GM12878 (cell line): ENCODE measurements at regions not wholly inside any gene's neighbourhood (a gene's known extent, or its start where the extent isn't known, plus 50 kb on each side); places are given as distances from the start of the nearest gene placed in this dataset.
"Not testable (repeated sequence)": the region's sequence is repeated elsewhere in the genome, so short reads cannot be mapped to it uniquely, and the experiment has no call there.

Source experiments
- ATAC-seq: fragments of 200-7000 bp; cut with Tn5 transposase; 3 replicates; pipeline ENCODE4 v1.9.1; 2020; ENCODE audit warnings: mild to moderate bottlenecking, moderate library complexity
- BruUV-seq: library from RNA; stranded (reverse); fragments of 400-500 nt; replicated peaks from 2 replicates; lab custom pipeline; 2021; lab: Mats Ljungman, UMichigan
- CTCF ChIA-PET: fragments of 300-600 bp; sonication (Branson Sonifier 250); formaldehyde crosslinking; extraction: SDS; loops from one replicate; lab custom pipeline; 2021; ENCODE audit warnings: inconsistent platforms; lab: Yijun Ruan, JAX
- POLR2A ChIA-PET: fragments of 350-600 bp; formaldehyde crosslinking; extraction: SDS; loops from one replicate; lab custom pipeline; 2021; ENCODE audit warnings: inconsistent platforms; lab: Charles Lee
- RAD21 ChIA-PET: fragments of 300-600 bp; sonication (Branson Sonifier 250); formaldehyde crosslinking; loops from one replicate; lab custom pipeline; 2023; ENCODE audit warnings: antibody characterized with exemption; ENCODE audit not compliant: unreplicated experiment; lab: Charles Lee
- SMC1A ChIA-PET: fragments of 300-600 bp; sonication (Branson Sonifier 250); formaldehyde crosslinking; loops from one replicate; lab custom pipeline; 2023; ENCODE audit not compliant: unreplicated experiment, uncharacterized antibody; lab: Charles Lee
- DNase-seq: peaks from one replicate; pipeline ENCODE4 v3.0.0-alpha.2; 2011; ENCODE audit warnings: low read depth, low spot score
- FAIRE-seq: peaks from 3 replicates; lab custom pipeline; 2011; peaks lifted over from hg19 to GRCh38; lab: Jason Lieb, UNC
- H2AFZ ChIP-seq: 2 replicates; pipeline ENCODE4 v1.6.0; 2011; ENCODE audit warnings: low read depth, low read length, control low read depth; ENCODE audit not compliant: control insufficient read depth
- H3K27ac ChIP-seq: 2 replicates; pipeline ENCODE4 v1.5.1; 2011; ENCODE audit warnings: control low read depth; ENCODE audit not compliant: control insufficient read depth, insufficient read depth
- H3K27me3 ChIP-seq, 2 experiments: replicated peaks in 1 of 2; 2 replicates each; pipeline versions ENCODE4 v1.6.0 to v1.6.1; 2011; ENCODE audit warnings: low read length in 1 of 2; ENCODE audit not compliant: control insufficient read depth in 2 of 2, insufficient read depth in 2 of 2
- H3K36me3 ChIP-seq, 2 experiments: 2 replicates each; pipeline ENCODE4 v1.5.1; 2011; ENCODE audit warnings: low read length in 1 of 2; ENCODE audit not compliant: control insufficient read depth in 2 of 2, insufficient read depth in 2 of 2
- H3K4me1 ChIP-seq: 2 replicates; pipeline ENCODE4 v1.6.1; 2011; ENCODE audit warnings: mild to moderate bottlenecking, low read length, moderate library complexity, mixed read lengths; ENCODE audit not compliant: control insufficient read depth, insufficient read depth
- H3K4me2 ChIP-seq: 2 replicates; pipeline ENCODE4 v1.6.0; 2011; ENCODE audit warnings: control low read depth; ENCODE audit not compliant: control insufficient read depth, insufficient read depth
- H3K4me3 ChIP-seq: fragments of 200-600 bp; sonication (generic); 2 replicates; pipeline ENCODE4 v1.5.1; 2016
- H3K79me2 ChIP-seq: 2 replicates; pipeline ENCODE4 v1.6.0; 2011; ENCODE audit warnings: low read length; ENCODE audit not compliant: control insufficient read depth, insufficient read depth
- H3K9ac ChIP-seq: 2 replicates; pipeline ENCODE4 v1.8.0; 2011; ENCODE audit warnings: low read length, control low read depth, mixed read lengths; ENCODE audit not compliant: control insufficient read depth, insufficient read depth
- H3K9me3 ChIP-seq: replicated peaks from 3 replicates; pipeline ENCODE4 v1.5.1; 2011; ENCODE audit warnings: mild to moderate bottlenecking, low read length; ENCODE audit not compliant: control insufficient read depth, insufficient read depth
- H4K20me1 ChIP-seq: 2 replicates; pipeline ENCODE4 v1.6.0; 2011; ENCODE audit not compliant: control insufficient read depth, insufficient read depth
- BRCA1 ChIP-seq: IDR thresholded peaks from 2 replicates; pipeline ENCODE4 v1.6.1; 2011; ENCODE audit warnings: low read depth, low read length, improper control_type of control experiment
- KLF5 ChIP-seq: fragments of 450-650 bp; IDR thresholded peaks from 2 replicates; pipeline ENCODE4 v1.6.1; 2014; ENCODE audit warnings: mild to moderate bottlenecking; ENCODE audit not compliant: partially characterized antibody
- RCOR1 ChIP-seq: conservative IDR thresholded peaks from 2 replicates; pipeline ENCODE4 v1.6.1; 2012; ENCODE audit warnings: low read depth, low read length, improper control_type of control experiment
- SIX5 ChIP-seq: IDR thresholded peaks from 2 replicates; pipeline ENCODE4 v1.6.1; 2011; ENCODE audit warnings: mild to moderate bottlenecking, low read depth, low read length, moderate library complexity; ENCODE audit not compliant: severe bottlenecking
- TARDBP ChIP-seq: IDR thresholded peaks from 2 replicates; pipeline ENCODE4 v1.6.1; 2016; ENCODE audit warnings: borderline replicate concordance
- ZNF24 ChIP-seq: fragments of 450-650 bp; IDR thresholded peaks from 2 replicates; pipeline ENCODE4 v1.6.1; 2017; ENCODE audit warnings: antibody characterized with exemption, mild to moderate bottlenecking
- ZZZ3 ChIP-seq: IDR thresholded peaks from 2 replicates; pipeline ENCODE4 v1.6.1; 2011; ENCODE audit warnings: low read depth; ENCODE audit not compliant: control insufficient read depth, insufficient read length
- WGBS: methylation state at CpG from one replicate; pipeline ENCODE4 v1.1.6; 2016; ENCODE audit warnings: low lambda C conversion rate; ENCODE audit not compliant: insufficient replicate concordance, insufficient coverage; ENCODE audit errors: missing lambda C conversion rate; 5-methylcytosine and 5-hydroxymethylcytosine counted together
- in situ Hi-C: fragments of 300-500 bp; cut with MboI; formaldehyde crosslinking; loops from 9 replicates; pipeline ENCODE4 v1.14.3; 2018; ENCODE audit warnings: mixed read lengths
- intact Hi-C: fragments of 100-400 bp; cut with micrococcal nuclease; formaldehyde crosslinking; loops from one replicate; pipeline ENCODE4 v1.14.2; 2022; ENCODE audit not compliant: unreplicated experiment
- TF ChIP-seq, protein P1 (sequence below): IDR thresholded peaks from 2 replicates; pipeline ENCODE4 v1.6.1; 2011; ENCODE audit warnings: low read depth, low read length, improper control_type of control experiment, borderline replicate concordance
- TF ChIP-seq, protein P2 (sequence below): fragments of 450-650 bp; IDR thresholded peaks from 2 replicates; pipeline ENCODE4 v1.6.1; 2017; ENCODE audit warnings: borderline replicate concordance
- TF ChIP-seq, protein P3 (sequence below): fragments of 450-650 bp; IDR thresholded peaks from 2 replicates; pipeline ENCODE4 v1.6.1; 2017; ENCODE audit warnings: mild to moderate bottlenecking, low read depth, inconsistent platforms; ENCODE audit not compliant: poor library complexity, severe bottlenecking
- TF ChIP-seq, protein P4 (sequence below): fragments of 150-350 bp; IDR thresholded peaks from 2 replicates; pipeline ENCODE4 v1.6.1; 2014; ENCODE audit warnings: mild to moderate bottlenecking, low read depth, low read length

DNA sequence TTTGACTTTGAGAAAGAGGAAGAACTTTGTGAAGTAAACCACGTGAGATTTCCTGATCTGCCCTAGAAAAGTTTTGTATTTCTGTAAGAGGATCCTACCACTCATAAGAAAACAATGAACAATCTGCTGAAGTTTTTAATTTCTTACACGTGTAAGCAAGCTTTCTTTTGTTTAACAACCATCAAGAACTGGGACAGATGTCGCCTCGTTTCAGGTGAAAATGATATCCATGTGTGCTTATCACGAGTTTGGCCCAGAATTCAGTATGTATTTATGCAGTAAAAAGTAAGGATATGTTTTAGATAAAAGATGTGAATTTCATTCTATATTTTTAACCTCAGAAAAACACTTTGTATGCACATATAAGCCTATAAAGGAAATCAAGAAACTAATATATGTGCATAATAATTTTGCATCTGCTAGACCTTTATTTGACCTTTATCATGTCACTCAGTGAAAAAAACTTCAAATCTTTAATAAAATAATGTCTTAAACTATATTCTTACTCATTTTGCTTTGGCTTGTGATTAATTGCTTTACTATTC is 56.9 kb upstream of the DHRS4 start:
- H3K9me3 ChIP-seq, result no peaks in the 10 kb centered on the region
- no peak overlapping the region for H3K4me3 ChIP-seq
- no peak overlapping the region for H3K4me2 ChIP-seq
- no peaks in the 10 kb centered on the region for H3K4me1 ChIP-seq
- BruUV-seq, result no TSS peak
- no peak for DNase-seq
- intact Hi-C loops (no loop called here), in situ Hi-C loops (no loop called here)
- H3K27ac ChIP-seq, result no peak overlapping the region
- ChIA-PET SMC1A (interaction anchor here (1.1 kb wide), 1 partner anchor 14 kb away, joined by 3 read pairs; no protein-coding TSS in a partner anchor), CTCF (interaction anchor here (2.1 kb wide), 1 partner anchor 14 kb away, joined by 8 read pairs; no protein-coding TSS in a partner anchor), RAD21 (no interaction called here), POLR2A (no interaction called here)
- no peak overlapping the region for H2AFZ ChIP-seq
- H3K9ac ChIP-seq, result no peak overlapping the region
- no peak for FAIRE-seq
- no peaks in the 10 kb centered on the region for H3K36me3 ChIP-seq
- no peaks in the 10 kb centered on the region; a peak in 1 of 4 replicates for H3K27me3 ChIP-seq
- no peak for ATAC-seq
- H3K79me2 ChIP-seq, result no peaks in the 10 kb centered on the region
- H4K20me1 ChIP-seq, result no peaks in the 10 kb centered on the region
- WGBS, result 7% methylated on average over 5 of the region's 5 CpGs
- TF ChIP-seq, protein P1, sequence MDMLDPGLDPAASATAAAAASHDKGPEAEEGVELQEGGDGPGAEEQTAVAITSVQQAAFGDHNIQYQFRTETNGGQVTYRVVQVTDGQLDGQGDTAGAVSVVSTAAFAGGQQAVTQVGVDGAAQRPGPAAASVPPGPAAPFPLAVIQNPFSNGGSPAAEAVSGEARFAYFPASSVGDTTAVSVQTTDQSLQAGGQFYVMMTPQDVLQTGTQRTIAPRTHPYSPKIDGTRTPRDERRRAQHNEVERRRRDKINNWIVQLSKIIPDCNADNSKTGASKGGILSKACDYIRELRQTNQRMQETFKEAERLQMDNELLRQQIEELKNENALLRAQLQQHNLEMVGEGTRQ, result no peak
- TF ChIP-seq TARDBP, result no peak
- no peak for TF ChIP-seq RCOR1
- TF ChIP-seq KLF5, result no peak
- TF ChIP-seq, protein P2, sequence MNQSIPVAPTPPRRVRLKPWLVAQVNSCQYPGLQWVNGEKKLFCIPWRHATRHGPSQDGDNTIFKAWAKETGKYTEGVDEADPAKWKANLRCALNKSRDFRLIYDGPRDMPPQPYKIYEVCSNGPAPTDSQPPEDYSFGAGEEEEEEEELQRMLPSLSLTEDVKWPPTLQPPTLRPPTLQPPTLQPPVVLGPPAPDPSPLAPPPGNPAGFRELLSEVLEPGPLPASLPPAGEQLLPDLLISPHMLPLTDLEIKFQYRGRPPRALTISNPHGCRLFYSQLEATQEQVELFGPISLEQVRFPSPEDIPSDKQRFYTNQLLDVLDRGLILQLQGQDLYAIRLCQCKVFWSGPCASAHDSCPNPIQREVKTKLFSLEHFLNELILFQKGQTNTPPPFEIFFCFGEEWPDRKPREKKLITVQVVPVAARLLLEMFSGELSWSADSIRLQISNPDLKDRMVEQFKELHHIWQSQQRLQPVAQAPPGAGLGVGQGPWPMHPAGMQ, result no peak
- TF ChIP-seq, protein P3, sequence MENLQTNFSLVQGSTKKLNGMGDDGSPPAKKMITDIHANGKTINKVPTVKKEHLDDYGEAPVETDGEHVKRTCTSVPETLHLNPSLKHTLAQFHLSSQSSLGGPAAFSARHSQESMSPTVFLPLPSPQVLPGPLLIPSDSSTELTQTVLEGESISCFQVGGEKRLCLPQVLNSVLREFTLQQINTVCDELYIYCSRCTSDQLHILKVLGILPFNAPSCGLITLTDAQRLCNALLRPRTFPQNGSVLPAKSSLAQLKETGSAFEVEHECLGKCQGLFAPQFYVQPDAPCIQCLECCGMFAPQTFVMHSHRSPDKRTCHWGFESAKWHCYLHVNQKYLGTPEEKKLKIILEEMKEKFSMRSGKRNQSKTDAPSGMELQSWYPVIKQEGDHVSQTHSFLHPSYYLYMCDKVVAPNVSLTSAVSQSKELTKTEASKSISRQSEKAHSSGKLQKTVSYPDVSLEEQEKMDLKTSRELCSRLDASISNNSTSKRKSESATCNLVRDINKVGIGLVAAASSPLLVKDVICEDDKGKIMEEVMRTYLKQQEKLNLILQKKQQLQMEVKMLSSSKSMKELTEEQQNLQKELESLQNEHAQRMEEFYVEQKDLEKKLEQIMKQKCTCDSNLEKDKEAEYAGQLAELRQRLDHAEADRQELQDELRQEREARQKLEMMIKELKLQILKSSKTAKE, result no peak
- TF ChIP-seq, protein P4, sequence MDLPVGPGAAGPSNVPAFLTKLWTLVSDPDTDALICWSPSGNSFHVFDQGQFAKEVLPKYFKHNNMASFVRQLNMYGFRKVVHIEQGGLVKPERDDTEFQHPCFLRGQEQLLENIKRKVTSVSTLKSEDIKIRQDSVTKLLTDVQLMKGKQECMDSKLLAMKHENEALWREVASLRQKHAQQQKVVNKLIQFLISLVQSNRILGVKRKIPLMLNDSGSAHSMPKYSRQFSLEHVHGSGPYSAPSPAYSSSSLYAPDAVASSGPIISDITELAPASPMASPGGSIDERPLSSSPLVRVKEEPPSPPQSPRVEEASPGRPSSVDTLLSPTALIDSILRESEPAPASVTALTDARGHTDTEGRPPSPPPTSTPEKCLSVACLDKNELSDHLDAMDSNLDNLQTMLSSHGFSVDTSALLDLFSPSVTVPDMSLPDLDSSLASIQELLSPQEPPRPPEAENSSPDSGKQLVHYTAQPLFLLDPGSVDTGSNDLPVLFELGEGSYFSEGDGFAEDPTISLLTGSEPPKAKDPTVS, result no peak
- no peak for TF ChIP-seq BRCA1
- TF ChIP-seq ZNF24, result no peak
- no peak for TF ChIP-seq SIX5
- no peak for TF ChIP-seq ZZZ3

DNA sequence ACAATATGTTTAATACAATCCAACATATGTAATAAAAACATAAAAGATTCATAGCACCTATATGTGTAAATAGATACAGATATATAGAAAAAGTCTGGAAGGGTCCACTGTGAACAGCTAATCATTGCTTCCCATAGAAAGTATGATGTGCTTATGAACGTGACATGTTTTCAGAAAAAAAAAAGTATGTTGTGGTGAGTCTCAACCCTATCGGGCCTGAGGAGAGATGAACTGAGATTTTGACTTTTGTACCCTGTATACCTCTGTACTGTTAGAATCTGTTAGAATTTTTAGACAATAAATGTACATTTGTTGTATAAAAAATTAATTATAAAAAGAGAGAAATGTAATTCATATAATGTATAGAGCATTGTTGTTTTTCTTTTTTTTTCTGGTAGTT is 56.3 kb upstream of the DHRS4 start:
- H3K9ac ChIP-seq, DNase-seq, H3K9me3 ChIP-seq, POLR2A ChIA-PET, H4K20me1 ChIP-seq, H3K4me1 ChIP-seq, ATAC-seq, H3K4me3 ChIP-seq, H3K27me3 ChIP-seq, RAD21 ChIA-PET, H3K79me2 ChIP-seq, H3K4me2 ChIP-seq, intact Hi-C loops, H3K27ac ChIP-seq, H2AFZ ChIP-seq, H3K36me3 ChIP-seq, BruUV-seq, in situ Hi-C loops, FAIRE-seq: not testable (repeated sequence)
- CTCF ChIA-PET, result interaction anchor here (2.1 kb wide), 1 partner anchor 14 kb away, joined by 8 read pairs; no protein-coding TSS in a partner anchor
- WGBS, result 48% methylated on average over 2 of the region's 2 CpGs
- SMC1A ChIA-PET, result interaction anchor here (1.1 kb wide), 1 partner anchor 15 kb away, joined by 3 read pairs; no protein-coding TSS in a partner anchor
